Right cardiac atrium (tissue), 5 donors: ENCODE measurements at regions not wholly inside any gene's neighbourhood (a gene's known extent, or its start where the extent isn't known, plus 50 kb on each side); places are given as distances from the start of the nearest gene placed in this dataset.
A peak's percentile ranks its signal among the peaks of the same experiment; 100 is the strongest.

Source experiments
- ATAC-seq, 2 donors: fragments of 200-7000 bp; cut with Tn5 transposase; one replicate each; pipeline versions ENCODE4 v1.8.0 to v1.9.1; 2020; ENCODE audit warnings: moderate library complexity in 2 of 2, mild to moderate bottlenecking in 1 of 2
- DNase-seq, 3 donors: peaks; one replicate each; pipeline ENCODE4 v3.0.0-alpha.2; 2020
- H3K27ac ChIP-seq: one replicate; pipeline ENCODE4 v1.5.1; 2013; ENCODE audit warnings: mild to moderate bottlenecking, low read length, control low read depth, moderate library complexity
- H3K27me3 ChIP-seq: one replicate; pipeline ENCODE4 v1.6.1; 2013; ENCODE audit not compliant: control insufficient read depth, insufficient read depth
- H3K4me1 ChIP-seq: one replicate; pipeline ENCODE4 v1.6.1; 2013; ENCODE audit warnings: low read length; ENCODE audit not compliant: control insufficient read depth, insufficient read depth
- H3K4me3 ChIP-seq: one replicate; pipeline ENCODE4 v1.5.1; 2013; ENCODE audit warnings: low read length, control low read depth
- H3K9me3 ChIP-seq: one replicate; pipeline ENCODE4 v1.6.1; 2013; ENCODE audit warnings: low read length; ENCODE audit not compliant: control insufficient read depth
- WGBS: extraction: QIAGEN DNeasy Blood & Tissue Kit; methylation state at CpG from one replicate; pipeline ENCODE4 v1.1.7; 2013; 5-methylcytosine and 5-hydroxymethylcytosine counted together
- intact Hi-C, 4 donors: fragments of 100-400 bp; cut with DNase I; formaldehyde crosslinking; loops; one replicate each; pipeline versions ENCODE4 v1.11.0 to v1.14.0; 2022 to 2023
- donor health status: healthy with polysubstance abuse.
- donor health status: DM: no; HTN: yes; CAD: no.
- donor health status: DM: no; HTN: no; CAD: no.
- donor health status: DM: no; HTN: yes; CAD: no; lungs with severe emphysema.
- donor health status: DM: yes; HTN: yes; CAD: no.

- H3K4me1 ChIP-seq, result no peaks in the 10 kb centered on the region
- ATAC-seq (no peak), DNase-seq (no peak)
- no peaks in the 10 kb centered on the region for H3K27me3 ChIP-seq
- H3K27ac ChIP-seq, result no peak overlapping the region
- H3K4me3 ChIP-seq, result no peak overlapping the region
- H3K9me3 ChIP-seq, result no peaks in the 10 kb centered on the region
- intact Hi-C loops, result no loop called here
- WGBS, result 51% methylated on average over 3 of the region's 3 CpGs
These were observed 457.7 kb downstream of the NKX6-1 start for GRCh38 chr4:84041426-84041825.

GRCh38 chr4:84035568-84035967 lies 463.5 kb downstream of the NKX6-1 start:
- H3K9me3 ChIP-seq, result no peaks in the 10 kb centered on the region
- DNase-seq, result no peak
- no peaks in the 10 kb centered on the region for H3K27me3 ChIP-seq
- no peak overlapping the region for H3K27ac ChIP-seq
- no peak for ATAC-seq
- intact Hi-C loops, result no loop called here
- WGBS, result 58% methylated on average over 4 of the region's 4 CpGs
- no peaks in the 10 kb centered on the region for H3K4me1 ChIP-seq
- no peak overlapping the region for H3K4me3 ChIP-seq

- DNase-seq, result no peak
- Histone ChIP-seq H3K4me1 (no peaks in the 10 kb centered on the region), H3K9me3 (no peaks in the 10 kb centered on the region), H3K27me3 (no peaks in the 10 kb centered on the region), H3K27ac (no peak overlapping the region), H3K4me3 (no peak overlapping the region)
- 64% methylated on average over 2 of the region's 2 CpGs for whole genome bisulfite sequencing
- no peak for ATAC-seq
- intact Hi-C loops, result no loop called here
These were observed 466.7 kb downstream of the NKX6-1 start for GRCh38 chr4:84032372-84032771.

DNA sequence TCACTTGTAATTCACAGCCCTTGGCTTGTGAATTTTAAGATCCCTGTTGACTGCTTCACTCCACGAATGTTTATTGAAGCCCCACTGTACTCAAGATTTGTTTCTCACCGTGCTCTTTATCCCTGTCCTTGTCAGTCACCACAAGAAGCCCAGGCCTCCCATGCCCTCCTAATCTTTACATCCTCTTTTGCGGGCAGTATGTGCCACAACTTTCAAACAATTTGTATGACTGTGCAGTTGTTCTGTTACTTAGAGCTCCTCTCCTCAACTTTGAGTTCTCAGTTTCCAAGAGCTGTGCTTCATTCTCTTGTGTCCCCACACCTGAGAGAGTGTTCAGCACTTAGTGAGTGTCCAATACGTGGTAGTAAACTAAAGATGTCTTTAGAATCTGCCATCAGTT lies 467.7 kb downstream of the NKX6-1 start:
- DNase-seq (no peak), ATAC-seq (no peak)
- 57% methylated on average over 4 of the region's 4 CpGs for WGBS
- Histone ChIP-seq H3K27me3 (no peaks in the 10 kb centered on the region), H3K9me3 (no peaks in the 10 kb centered on the region), H3K27ac (no peak overlapping the region), H3K4me3 (no peak overlapping the region), H3K4me1 (no peaks in the 10 kb centered on the region)
- intact Hi-C loops, result no loop called here

- H3K9me3 ChIP-seq, result no peaks in the 10 kb centered on the region
- no peak overlapping the region for H3K4me3 ChIP-seq
- WGBS, result 63% methylated on average over 2 of the region's 2 CpGs
- DNase-seq, result no peak
- no peak for ATAC-seq
- H3K4me1 ChIP-seq, result no peaks in the 10 kb centered on the region
- H3K27ac ChIP-seq, result no peak overlapping the region
- no peaks in the 10 kb centered on the region for H3K27me3 ChIP-seq
- intact Hi-C loops, result no loop called here
These were observed 470.8 kb downstream of the NKX6-1 start for GRCh38 chr4:84028340-84028739.

DNA sequence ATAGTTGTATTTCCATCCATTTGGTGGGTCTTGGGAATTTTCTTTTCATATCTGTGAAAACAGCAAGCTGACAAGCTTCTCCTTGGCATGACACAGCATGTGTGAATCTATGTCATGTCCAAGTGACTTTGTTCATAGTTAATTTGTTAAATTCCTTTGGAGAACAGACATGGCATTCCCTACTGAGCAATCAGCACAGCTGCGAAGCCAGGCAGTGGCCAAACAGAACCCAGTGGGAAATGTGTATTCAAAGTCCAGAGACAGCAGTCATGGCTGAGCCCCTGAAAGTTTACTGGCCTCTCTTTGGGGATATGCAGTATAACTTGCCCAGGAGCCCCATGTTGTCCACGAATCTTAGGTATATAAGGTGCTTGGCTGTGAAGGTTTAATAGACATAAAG lies 474.7 kb downstream of the NKX6-1 start:
- intact Hi-C loops, result no loop called here
- Histone ChIP-seq H3K27ac (no peak overlapping the region), H3K4me3 (no peak overlapping the region), H3K9me3 (no peaks in the 10 kb centered on the region), H3K4me1 (no peaks in the 10 kb centered on the region), H3K27me3 (no peaks in the 10 kb centered on the region)
- 50% methylated on average over 2 of the region's 2 CpGs for WGBS
- ATAC-seq, result no peak
- DNase-seq, result no peak

GRCh38 chr4:84022564-84022963 lies 476.5 kb downstream of the NKX6-1 start:
- Histone ChIP-seq H3K27me3 (no peaks in the 10 kb centered on the region), H3K4me3 (no peak overlapping the region), H3K4me1 (no peaks in the 10 kb centered on the region), H3K27ac (no peak overlapping the region), H3K9me3 (no peaks in the 10 kb centered on the region)
- no peak for DNase-seq
- WGBS, result 64% methylated on average over 5 of the region's 5 CpGs
- intact Hi-C loops, result no loop called here
- ATAC-seq, result no peak

DNA sequence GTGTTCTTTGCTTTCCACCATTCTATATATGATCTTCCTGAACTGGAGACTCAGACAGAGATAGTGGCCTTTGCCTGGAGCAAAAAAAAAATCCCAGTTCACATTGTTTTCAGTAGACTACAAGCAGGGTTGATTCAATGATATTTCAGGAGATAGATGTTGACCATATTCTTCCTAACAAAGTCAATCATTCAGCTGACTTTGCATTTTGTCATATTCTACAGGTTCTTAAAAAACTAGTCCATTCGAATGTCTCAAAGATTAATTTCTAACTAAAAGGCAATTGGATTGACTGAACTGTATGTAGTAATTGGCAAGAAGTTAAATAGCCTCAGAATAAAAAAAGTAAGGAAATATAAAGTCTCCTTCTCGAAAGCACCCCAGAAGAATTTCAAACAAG lies 479.5 kb downstream of the NKX6-1 start:
- Histone ChIP-seq H3K4me1 (no peaks in the 10 kb centered on the region), H3K27ac (no peak overlapping the region), H3K9me3 (no peaks in the 10 kb centered on the region), H3K27me3 (no peaks in the 10 kb centered on the region), H3K4me3 (no peak overlapping the region)
- intact Hi-C loops, result no loop called here
- ATAC-seq, result no peak
- no peak for DNase-seq
- 79% methylated on average over 2 of the region's 2 CpGs for WGBS

GRCh38 chr4:84003046-84003445 lies 467.1 kb downstream of the GPAT3 start:
- Histone ChIP-seq H3K4me1 (no peaks in the 10 kb centered on the region), H3K27ac (no peak overlapping the region), H3K27me3 (no peaks in the 10 kb centered on the region), H3K4me3 (no peak overlapping the region), H3K9me3 (no peaks in the 10 kb centered on the region)
- intact Hi-C loops, result no loop called here
- 90% methylated on average over 2 of the region's 2 CpGs for WGBS
- DNase-seq, result no peak
- no peak for ATAC-seq

DNA sequence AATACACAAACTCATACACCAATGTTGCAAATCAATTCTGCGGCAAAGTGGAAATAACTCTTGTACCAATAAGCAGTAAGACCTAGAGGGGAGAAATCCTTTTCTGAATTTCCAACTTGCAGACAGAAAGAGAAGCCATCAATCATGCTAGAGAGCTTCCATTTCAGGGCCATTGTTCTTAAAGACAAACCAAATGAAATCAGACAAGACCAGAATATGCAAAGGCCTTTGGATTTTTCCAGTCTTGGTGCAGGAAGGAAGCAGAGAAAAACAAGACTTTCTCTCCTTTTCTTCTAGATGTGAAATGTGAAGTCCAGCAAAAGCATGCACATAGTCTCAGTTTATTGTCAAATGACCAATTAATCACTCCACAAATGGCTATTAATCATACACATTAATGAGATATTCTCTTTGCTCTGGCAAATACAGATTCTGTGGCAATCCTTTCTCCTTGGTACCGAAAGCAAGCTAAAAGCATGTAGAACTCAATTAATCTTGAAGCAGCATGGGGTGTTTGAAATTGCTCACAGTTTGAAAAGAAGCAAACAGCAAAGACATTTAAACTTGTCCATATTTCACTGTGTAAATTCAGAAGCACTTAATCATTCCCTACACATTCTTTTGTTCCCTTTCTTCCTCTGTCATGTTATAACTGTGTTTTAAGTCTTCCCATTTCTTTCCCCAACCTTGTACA lies 466.1 kb downstream of the GPAT3 start:
- DNase-seq (no peak), ATAC-seq (no peak)
- 82% methylated on average over 2 of the region's 2 CpGs for WGBS
- intact Hi-C loops, result no loop called here
- Histone ChIP-seq H3K27ac (no peak overlapping the region), H3K4me1 (no peaks in the 10 kb centered on the region), H3K4me3 (no peak overlapping the region), H3K9me3 (no peaks in the 10 kb centered on the region), H3K27me3 (no peaks in the 10 kb centered on the region)

GRCh38 chr4:83996254-83996653 lies 460.3 kb downstream of the GPAT3 start:
- Histone ChIP-seq H3K27ac (no peak overlapping the region), H3K4me3 (no peak overlapping the region), H3K27me3 (no peaks in the 10 kb centered on the region), H3K9me3 (no peaks in the 10 kb centered on the region), H3K4me1 (no peaks in the 10 kb centered on the region)
- 38% methylated on average over 3 of the region's 3 CpGs for WGBS
- no peak for ATAC-seq
- DNase-seq, result peak in 1 of 3 donors; percentile 21
- intact Hi-C loops, result no loop called here

GRCh38 chr4:83993774-83994173 lies 457.9 kb downstream of the GPAT3 start:
- H3K4me1 ChIP-seq, result no peaks in the 10 kb centered on the region
- no peaks in the 10 kb centered on the region for H3K27me3 ChIP-seq
- 42% methylated on average over 7 of the region's 7 CpGs for WGBS
- intact Hi-C loops, result no loop called here
- no peak overlapping the region for H3K27ac ChIP-seq
- ATAC-seq, result no peak
- H3K4me3 ChIP-seq, result no peak overlapping the region
- DNase-seq, result peak in 1 of 3 donors; percentile 14
- H3K9me3 ChIP-seq, result no peaks in the 10 kb centered on the region
